Panc1 (cell line): ENCODE measurements at regions not wholly inside any gene's neighbourhood (a gene's known extent, or its start where the extent isn't known, plus 50 kb on each side); places are given as distances from the start of the nearest gene placed in this dataset.

Experiments used
- ATAC-seq: fragments of 200-7000 bp; cut with Tn5 transposase; 2 replicates; pipeline ENCODE4 v1.9.1; 2020; ENCODE audit warnings: mild to moderate bottlenecking, moderate library complexity
- BruUV-seq: library from RNA; stranded (reverse); fragments of 400-500 nt; replicated peaks from 2 replicates; lab custom pipeline; 2021; lab: Mats Ljungman, UMichigan
- CTCF ChIA-PET: fragments of 300-600 bp; sonication (Branson Sonifier 250); formaldehyde crosslinking; loops from one replicate; lab custom pipeline; 2022; ENCODE audit warnings: antibody characterized with exemption; lab: Charles Lee
- POLR2A ChIA-PET: fragments of 300-600 bp; sonication (Branson Sonifier 250); formaldehyde crosslinking; loops from one replicate; lab custom pipeline; 2022; ENCODE audit warnings: antibody characterized with exemption; lab: Charles Lee
- DNase-seq: peaks from one replicate; pipeline ENCODE4 v3.0.0-alpha.2; 2010; ENCODE audit warnings: low read depth, low spot score
- H3K27ac ChIP-seq: 2 replicates; pipeline ENCODE4 v1.5.1; 2011; ENCODE audit warnings: mild to moderate bottlenecking, low read length, inconsistent platforms
- H3K27me3 ChIP-seq: fragments of 200-500 bp; sonication (Bioruptor generic); 2 replicates; pipeline ENCODE4 v1.6.0; 2014; ENCODE audit warnings: low read length, inconsistent platforms; ENCODE audit not compliant: control insufficient read depth, insufficient read depth
- H3K36me3 ChIP-seq: fragments of 200-500 bp; sonication (Bioruptor generic); 2 replicates; pipeline ENCODE4 v1.5.1; 2014; ENCODE audit warnings: inconsistent platforms, mild to moderate bottlenecking, low read length, moderate library complexity; ENCODE audit not compliant: control insufficient read depth, insufficient read depth
- H3K4me1 ChIP-seq: 2 replicates; pipeline ENCODE4 v1.5.1; 2011; ENCODE audit warnings: inconsistent platforms, mild to moderate bottlenecking, low read length, moderate library complexity; ENCODE audit not compliant: control insufficient read depth, insufficient read depth
- H3K4me3 ChIP-seq, 2 experiments: 2 replicates each; pipeline ENCODE4 v1.5.1; 2011 to 2012; ENCODE audit warnings: low read depth in 2 of 2, low read length in 2 of 2, mild to moderate bottlenecking in 2 of 2, inconsistent platforms in 1 of 2, moderate library complexity in 1 of 2
- H3K9me3 ChIP-seq: fragments of 200-500 bp; sonication (Bioruptor generic); 2 replicates; pipeline ENCODE4 v1.5.1; 2014; ENCODE audit warnings: low read depth, mild to moderate bottlenecking, inconsistent platforms, low read length, moderate library complexity; ENCODE audit not compliant: control insufficient read depth, insufficient read depth
- POLR2AphosphoS5 ChIP-seq: IDR thresholded peaks from 2 replicates; pipeline ENCODE4 v1.6.1; 2012; ENCODE audit warnings: mild to moderate bottlenecking, low read depth, low read length, moderate library complexity
- REST ChIP-seq, 2 experiments: IDR thresholded peaks; 2 replicates each; pipeline ENCODE4 v1.6.1; 2011 to 2012; ENCODE audit warnings: low read depth in 2 of 2, control low read depth in 1 of 2, low read length in 1 of 2, mild to moderate bottlenecking in 1 of 2, moderate library complexity in 1 of 2; ENCODE audit not compliant: insufficient read depth in 1 of 2
- SIN3A ChIP-seq: IDR thresholded peaks from 2 replicates; pipeline ENCODE4 v1.6.1; 2012; ENCODE audit warnings: low read depth, mild to moderate bottlenecking, low read length, moderate library complexity, borderline replicate concordance; ENCODE audit not compliant: insufficient read depth
- TCF7L2 ChIP-seq: IDR thresholded peaks from 2 replicates; pipeline ENCODE4 v1.6.1; 2011; ENCODE audit warnings: mild to moderate bottlenecking, low read depth, low read length, inconsistent platforms
- in situ Hi-C: cut with HindIII; loops from 2 replicates; pipeline ENCODE4 v1.10.0; 2016; ENCODE audit warnings: low sequenced_read_pairs, low pct_unique_long_range_greater_than_20kb
- intact Hi-C: fragments of 100-400 bp; cut with micrococcal nuclease; formaldehyde crosslinking; loops from one replicate; pipeline ENCODE4 v1.10.0; 2022; ENCODE audit not compliant: unreplicated experiment
- TF ChIP-seq, protein P1 (sequence below): fragments of 450-650 bp; IDR thresholded peaks from 2 replicates; pipeline ENCODE4 v1.5.1; 2017; ENCODE audit warnings: mild to moderate bottlenecking

GRCh38 chr5:124419531-124419930 lies 326.9 kb downstream of the ZNF608 start:
- no peak for DNase-seq
- TF ChIP-seq POLR2AphosphoS5 (no peak), TCF7L2 (no peak), REST (IDR thresholded peaks at IDR 0.05; ENCODE audit: insufficient read depth in 1 of 2, low read depth in 2 of 2, low read length in 1 of 2) (no peak), SIN3A (no peak)
- TF ChIP-seq, protein P1, sequence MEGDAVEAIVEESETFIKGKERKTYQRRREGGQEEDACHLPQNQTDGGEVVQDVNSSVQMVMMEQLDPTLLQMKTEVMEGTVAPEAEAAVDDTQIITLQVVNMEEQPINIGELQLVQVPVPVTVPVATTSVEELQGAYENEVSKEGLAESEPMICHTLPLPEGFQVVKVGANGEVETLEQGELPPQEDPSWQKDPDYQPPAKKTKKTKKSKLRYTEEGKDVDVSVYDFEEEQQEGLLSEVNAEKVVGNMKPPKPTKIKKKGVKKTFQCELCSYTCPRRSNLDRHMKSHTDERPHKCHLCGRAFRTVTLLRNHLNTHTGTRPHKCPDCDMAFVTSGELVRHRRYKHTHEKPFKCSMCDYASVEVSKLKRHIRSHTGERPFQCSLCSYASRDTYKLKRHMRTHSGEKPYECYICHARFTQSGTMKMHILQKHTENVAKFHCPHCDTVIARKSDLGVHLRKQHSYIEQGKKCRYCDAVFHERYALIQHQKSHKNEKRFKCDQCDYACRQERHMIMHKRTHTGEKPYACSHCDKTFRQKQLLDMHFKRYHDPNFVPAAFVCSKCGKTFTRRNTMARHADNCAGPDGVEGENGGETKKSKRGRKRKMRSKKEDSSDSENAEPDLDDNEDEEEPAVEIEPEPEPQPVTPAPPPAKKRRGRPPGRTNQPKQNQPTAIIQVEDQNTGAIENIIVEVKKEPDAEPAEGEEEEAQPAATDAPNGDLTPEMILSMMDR: no peak
- ChIA-PET CTCF (no interaction called here), POLR2A (no interaction called here)
- Histone ChIP-seq H3K9me3 (peaks cover 3% of the 10 kb centered on the region; the same call in 1 of the 2 replicates), H3K27ac (no peak overlapping the region), H3K27me3 (no peaks in the 10 kb centered on the region), H3K4me1 (no peaks in the 10 kb centered on the region), H3K4me3 (no peak overlapping the region), H3K36me3 (no peaks in the 10 kb centered on the region)
- in situ Hi-C loops: no loop called here
- intact Hi-C loops: no loop called here
- BruUV-seq: no TSS peak
- ATAC-seq: no peak

- DNase-seq (no peak), ATAC-seq (no peak)
- Histone ChIP-seq H3K27ac (no peak overlapping the region; the same call in 1 of the 2 replicates), H3K36me3 (no peaks in the 10 kb centered on the region), H3K4me1 (no peaks in the 10 kb centered on the region), H3K4me3 (no peak overlapping the region), H3K27me3 (no peaks in the 10 kb centered on the region), H3K9me3 (peaks cover 3% of the 10 kb centered on the region; the same call in 1 of the 2 replicates)
- CTCF ChIA-PET: no interaction called here
- no TSS peak for BruUV-seq
- in situ Hi-C loops (no loop called here), intact Hi-C loops (no loop called here)
- TF ChIP-seq TCF7L2 (no peak), REST (IDR thresholded peaks at IDR 0.05; ENCODE audit: insufficient read depth in 1 of 2, low read depth in 2 of 2, low read length in 1 of 2) (no peak), SIN3A (no peak), POLR2AphosphoS5 (no peak)
- TF ChIP-seq, protein P1: no peak
- POLR2A ChIA-PET: no interaction called here
Measured at GRCh38 chr5:124418390-124418789, 328.0 kb downstream of the ZNF608 start.
